Fibroblast of lung (primary cell): ENCODE measurements at regions not wholly inside any gene's neighbourhood (a gene's known extent, or its start where the extent isn't known, plus 50 kb on each side); places are given as distances from the start of the nearest gene placed in this dataset.

Experiments used
- DNase-seq, 2 donors: peaks; one replicate each; pipeline versions ENCODE4 v3.0.0 to v3.0.0-alpha.2; 2010; ENCODE audit warnings: low read depth in 2 of 2
- H2AFZ ChIP-seq: 2 replicates; pipeline ENCODE4 v1.5.1; 2012; ENCODE audit warnings: low read length, control low read depth, inconsistent platforms
- H3K27ac ChIP-seq: 2 replicates; pipeline ENCODE4 v1.5.1; 2011; ENCODE audit warnings: low read length, control low read depth; ENCODE audit not compliant: insufficient read depth
- H3K27me3 ChIP-seq: 2 replicates; pipeline ENCODE4 v1.5.1; 2011; ENCODE audit warnings: mild to moderate bottlenecking, low read length; ENCODE audit not compliant: control insufficient read depth, insufficient read depth
- H3K36me3 ChIP-seq: 2 replicates; pipeline ENCODE4 v1.5.1; 2011; ENCODE audit warnings: low read length; ENCODE audit not compliant: control insufficient read depth, insufficient read depth
- H3K4me1 ChIP-seq: 2 replicates; pipeline ENCODE4 v1.5.1; 2011; ENCODE audit warnings: low read length; ENCODE audit not compliant: control insufficient read depth, insufficient read depth; ENCODE audit errors: extremely low read depth
- H3K4me2 ChIP-seq: 2 replicates; pipeline ENCODE4 v1.5.1; 2011; ENCODE audit warnings: low read length, control low read depth; ENCODE audit not compliant: insufficient read depth; ENCODE audit errors: extremely low read depth
- H3K4me3 ChIP-seq, 4 experiments: fragments of 200-600 bp in 1 of 4; sonication (generic) in 1 of 4; replicated peaks in 1 of 4; 2 replicates each; pipeline ENCODE4 v1.5.1; 2011 to 2016; ENCODE audit warnings: low read length in 4 of 4, low read depth in 3 of 4, mild to moderate bottlenecking in 3 of 4, control low read depth in 2 of 4, inconsistent platforms in 1 of 4, mixed read lengths in 1 of 4; ENCODE audit not compliant: insufficient read depth in 1 of 4; ENCODE audit errors: control extremely low read depth in 1 of 4
- H3K79me2 ChIP-seq: 2 replicates; pipeline ENCODE4 v1.5.1; 2012; ENCODE audit warnings: mild to moderate bottlenecking, low read length, inconsistent platforms; ENCODE audit not compliant: control insufficient read depth, insufficient read depth
- H3K9ac ChIP-seq: 2 replicates; pipeline ENCODE4 v1.5.1; 2011; ENCODE audit warnings: mild to moderate bottlenecking, low read length, control low read depth; ENCODE audit not compliant: insufficient read depth
- H3K9me3 ChIP-seq: 2 replicates; pipeline ENCODE4 v1.5.1; 2012; ENCODE audit warnings: low read depth, low read length; ENCODE audit not compliant: control insufficient read depth, insufficient read depth
- H4K20me1 ChIP-seq: 2 replicates; pipeline ENCODE4 v1.5.1; 2011; ENCODE audit warnings: low read length; ENCODE audit not compliant: control insufficient read depth, insufficient read depth; ENCODE audit errors: extremely low read depth
- CTCF ChIP-seq, 2 donors: IDR thresholded peaks in 1 of 2; conservative IDR thresholded peaks in 1 of 2; 1 replicate in 1 of 2; 2 replicates in 1 of 2; pipeline ENCODE4 v1.5.1; 2011 to 2012; ENCODE audit warnings: low read length in 2 of 2, control low read depth in 1 of 2, inconsistent platforms in 1 of 2, low read depth in 1 of 2, mild to moderate bottlenecking in 1 of 2
- EZH2 ChIP-seq: IDR thresholded peaks from 2 replicates; pipeline ENCODE4 v1.5.1; 2012; ENCODE audit warnings: low read length, control low read depth, mild to moderate bottlenecking; ENCODE audit errors: missing control alignments

- Histone ChIP-seq H3K79me2 (no peaks in the 10 kb centered on the region), H3K27me3 (no peaks in the 10 kb centered on the region), H3K36me3 (no peaks in the 10 kb centered on the region), H3K9ac (no peak overlapping the region), H3K27ac (no peak overlapping the region), H4K20me1 (no peaks in the 10 kb centered on the region), H3K4me3 (no peak overlapping the region), H3K4me1 (no peaks in the 10 kb centered on the region), H2AFZ (no peak overlapping the region), H3K9me3 (no peaks in the 10 kb centered on the region), H3K4me2 (no peak overlapping the region)
- DNase-seq: no peak
- TF ChIP-seq CTCF (conservative IDR thresholded peaks at IDR 0.05 in 1 of 2, IDR thresholded peaks at IDR 0.05 in 1 of 2; ENCODE audit: low read depth in 1 of 2, low read length in 2 of 2): no peak
- TF ChIP-seq EZH2: no peak
Observed at GRCh38 chr5:4740156-4740555, 400.0 kb upstream of the ADAMTS16 start.

GRCh38 chr5:4758550-4758949 is 381.6 kb upstream of the ADAMTS16 start:
- TF ChIP-seq EZH2: no peak
- no peak for TF ChIP-seq CTCF (conservative IDR thresholded peaks at IDR 0.05 in 1 of 2, IDR thresholded peaks at IDR 0.05 in 1 of 2; ENCODE audit: low read depth in 1 of 2, low read length in 2 of 2)
- H3K9me3 ChIP-seq: no peaks in the 10 kb centered on the region
- no peaks in the 10 kb centered on the region for H3K79me2 ChIP-seq
- no peaks in the 10 kb centered on the region for H3K27me3 ChIP-seq
- H3K36me3 ChIP-seq: no peaks in the 10 kb centered on the region
- H2AFZ ChIP-seq: no peak overlapping the region
- H3K27ac ChIP-seq: no peak overlapping the region
- H4K20me1 ChIP-seq: no peaks in the 10 kb centered on the region
- no peak overlapping the region for H3K4me2 ChIP-seq
- no peaks in the 10 kb centered on the region for H3K4me1 ChIP-seq
- no peak overlapping the region for H3K4me3 ChIP-seq
- no peak overlapping the region for H3K9ac ChIP-seq
- DNase-seq: no peak

GRCh38 chr5:4758996-4759395 is 381.1 kb upstream of the ADAMTS16 start:
- H3K4me3 ChIP-seq: no peak overlapping the region
- H2AFZ ChIP-seq: no peak overlapping the region
- H3K27ac ChIP-seq: no peak overlapping the region
- H3K9ac ChIP-seq: no peak overlapping the region
- no peaks in the 10 kb centered on the region for H3K27me3 ChIP-seq
- no peak for DNase-seq
- no peaks in the 10 kb centered on the region for H3K9me3 ChIP-seq
- no peak for TF ChIP-seq CTCF (conservative IDR thresholded peaks at IDR 0.05 in 1 of 2, IDR thresholded peaks at IDR 0.05 in 1 of 2; ENCODE audit: low read depth in 1 of 2, low read length in 2 of 2)
- no peak for TF ChIP-seq EZH2
- H3K4me1 ChIP-seq: no peaks in the 10 kb centered on the region
- H3K36me3 ChIP-seq: no peaks in the 10 kb centered on the region
- no peaks in the 10 kb centered on the region for H4K20me1 ChIP-seq
- no peaks in the 10 kb centered on the region for H3K79me2 ChIP-seq
- no peak overlapping the region for H3K4me2 ChIP-seq
